NCI-H1105 (cell line): ENCODE measurements at regions not wholly inside any gene's neighbourhood (a gene's known extent, or its start where the extent isn't known, plus 50 kb on each side); places are given as distances from the start of the nearest gene placed in this dataset.

Source experiments
- DNase-seq: peaks from one replicate; lab custom pipeline; 2025; lab: John Stamatoyannopoulos, UW

DNA sequence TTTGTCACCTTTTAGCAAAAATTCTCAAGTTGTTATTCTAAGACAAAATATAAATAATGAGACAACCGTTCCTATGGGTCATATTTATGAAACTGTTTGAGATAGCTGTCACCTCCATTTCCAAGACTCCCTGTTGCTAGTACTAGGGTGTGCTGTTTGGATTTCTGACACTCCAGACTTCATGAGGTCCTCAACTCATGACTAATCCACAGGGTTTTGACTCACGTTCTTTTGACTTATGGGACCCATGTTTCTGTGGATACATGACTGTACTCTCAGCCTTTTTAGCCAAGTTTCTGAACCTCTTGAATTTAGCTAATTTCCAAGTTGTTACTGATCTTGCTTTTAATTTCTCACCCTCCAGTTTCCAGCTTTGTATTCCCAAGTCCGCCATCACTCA is 178.7 kb upstream of the FAM98A start:
- no peak for DNase-seq

DNA sequence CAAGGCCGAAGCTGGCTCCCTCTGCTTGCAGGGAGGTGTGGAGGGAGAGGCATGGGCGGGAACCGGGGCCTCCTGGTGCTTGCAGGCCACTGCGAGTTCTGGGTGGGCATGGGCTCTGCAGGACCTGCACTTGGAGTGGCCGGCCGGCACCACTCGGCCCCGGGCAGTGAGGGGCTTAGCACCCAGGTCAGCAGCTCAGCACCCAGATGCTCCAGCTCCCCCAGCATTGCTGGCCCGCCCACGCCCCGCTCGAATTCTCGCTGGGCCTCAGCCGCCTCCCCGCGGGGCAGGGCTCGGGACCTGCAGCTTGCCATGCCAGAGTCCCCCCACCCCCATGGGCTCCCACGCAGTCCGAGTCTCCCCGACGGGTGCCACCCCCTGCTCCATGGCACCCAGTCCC is 176.2 kb upstream of the FAM98A start:
- no peak for DNase-seq

DNA sequence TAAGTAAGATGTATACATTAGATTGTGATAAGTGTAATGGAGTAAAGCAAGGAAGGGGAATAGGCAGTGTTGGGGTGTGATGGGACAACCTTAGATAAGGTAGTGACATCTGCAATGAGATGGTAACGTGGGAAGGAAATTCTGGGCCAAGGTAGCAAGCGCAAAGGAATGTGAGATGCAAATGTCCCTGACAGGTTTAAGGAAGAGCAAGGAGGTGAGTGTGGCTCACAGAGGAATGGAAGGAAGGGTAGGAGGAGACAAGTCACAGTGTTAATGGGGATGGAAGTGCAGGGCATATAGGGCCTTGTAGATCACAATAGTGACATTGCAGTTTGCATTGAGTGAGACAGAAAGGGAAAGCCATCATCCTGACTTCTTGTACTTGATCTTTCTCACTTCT is 170.9 kb upstream of the FAM98A start:
- no peak for DNase-seq

DNA sequence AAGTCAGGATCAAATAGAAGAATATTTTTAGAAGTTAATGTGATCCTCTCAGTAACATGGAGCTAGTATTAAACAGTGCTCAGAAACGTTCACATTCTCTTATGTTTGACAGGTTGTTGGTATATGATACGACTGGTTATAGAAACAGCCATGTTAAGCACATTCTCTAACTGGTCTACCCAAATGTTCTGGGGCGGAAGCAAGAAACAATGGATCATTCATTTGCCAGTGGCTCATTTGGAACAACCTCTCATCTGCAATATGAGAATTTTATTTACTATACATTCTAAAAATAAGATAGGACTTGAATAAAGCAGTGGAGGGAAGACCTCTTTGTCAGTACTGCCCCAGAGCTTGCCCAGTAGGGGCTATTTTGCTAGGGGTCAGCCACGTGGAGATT is 167.1 kb upstream of the FAM98A start:
- no peak for DNase-seq

DNA sequence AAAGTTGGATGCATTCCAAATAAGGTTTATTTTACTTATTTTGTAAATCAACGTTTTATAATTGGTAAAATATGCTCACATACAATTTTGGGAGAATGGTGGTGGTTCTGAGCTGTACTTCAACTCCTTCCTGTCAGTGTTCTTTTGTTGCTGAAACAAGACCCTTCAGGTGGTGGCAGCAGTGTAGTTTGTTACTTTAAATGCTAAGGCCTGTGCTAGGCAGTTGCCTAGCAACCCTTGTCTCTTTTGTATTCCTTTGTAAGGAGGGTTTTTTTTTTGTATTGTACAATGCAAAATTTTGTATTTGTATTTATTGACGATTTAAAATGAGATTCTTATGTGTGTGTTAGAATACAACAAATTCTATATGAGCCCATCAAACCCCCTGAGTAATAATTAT is 166.0 kb upstream of the FAM98A start:
- no peak for DNase-seq

DNA sequence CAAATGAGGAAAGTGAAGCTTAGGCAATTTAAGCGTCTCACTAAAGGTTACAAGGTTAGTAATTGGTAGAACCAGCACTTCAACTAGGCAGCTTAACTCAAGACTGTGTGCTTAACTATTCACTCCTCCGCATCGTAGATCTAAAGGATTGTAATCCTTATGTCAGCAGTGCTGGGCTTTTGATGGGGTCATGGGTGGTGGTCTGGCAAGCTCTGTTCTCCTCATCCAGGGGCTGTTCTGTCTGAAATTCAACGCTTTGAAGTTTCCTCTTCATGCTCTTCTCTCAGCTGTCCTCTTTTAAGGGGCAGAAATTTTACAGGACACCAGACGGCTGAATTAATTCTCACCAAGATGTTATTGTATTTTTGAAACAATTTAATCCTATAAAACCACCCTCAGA is 165.5 kb upstream of the FAM98A start:
- no peak for DNase-seq

DNA sequence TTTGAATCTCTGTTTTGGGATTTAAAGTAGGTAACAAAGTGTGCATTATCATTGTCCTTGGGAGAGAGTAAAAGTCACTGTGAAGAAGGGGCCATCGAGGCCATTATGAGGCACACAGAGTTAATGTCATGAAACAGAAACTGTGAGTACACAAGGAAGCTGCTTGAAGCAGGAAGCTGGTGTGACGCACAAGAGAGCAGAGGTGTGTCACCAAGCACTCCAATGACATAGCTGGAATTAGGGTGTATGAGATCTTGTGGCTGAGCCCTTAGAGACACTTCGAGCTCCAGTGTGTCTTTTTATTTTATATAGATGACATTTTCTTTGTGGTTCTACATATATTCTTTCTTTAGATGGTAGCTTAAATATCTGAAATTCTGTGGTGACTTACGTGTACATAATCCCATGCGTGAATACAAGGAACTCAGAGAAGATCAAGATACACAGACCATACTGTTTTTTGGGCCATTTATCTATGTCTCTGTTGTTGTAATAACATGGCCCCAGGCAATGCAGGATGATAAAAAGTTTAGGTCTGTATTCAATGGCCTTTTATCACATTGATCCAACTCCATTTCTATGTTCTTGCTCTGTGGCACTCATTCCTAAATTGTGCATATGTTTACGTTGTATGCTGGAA is 164.7 kb upstream of the FAM98A start:
- DNase-seq, result no peak

DNA sequence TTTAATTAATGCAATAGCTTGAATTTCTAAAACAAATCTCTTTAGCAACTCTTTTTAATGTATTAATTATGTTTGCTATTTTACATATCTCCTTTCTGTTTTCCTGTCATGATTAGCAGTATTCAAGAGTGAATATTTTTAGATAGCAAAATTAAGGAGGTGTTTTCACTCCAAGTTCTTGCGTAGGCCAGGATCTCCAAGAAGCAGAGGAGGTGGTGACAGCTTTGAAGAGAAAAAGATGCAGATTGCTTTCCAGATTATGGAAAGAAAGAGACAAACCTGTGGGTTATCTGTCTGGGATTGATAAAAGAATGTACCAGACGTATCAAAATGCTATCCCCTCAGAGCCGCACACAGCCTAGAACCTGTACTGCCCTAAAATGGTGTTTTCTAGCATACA is 163.5 kb upstream of the FAM98A start:
- no peak for DNase-seq

DNA sequence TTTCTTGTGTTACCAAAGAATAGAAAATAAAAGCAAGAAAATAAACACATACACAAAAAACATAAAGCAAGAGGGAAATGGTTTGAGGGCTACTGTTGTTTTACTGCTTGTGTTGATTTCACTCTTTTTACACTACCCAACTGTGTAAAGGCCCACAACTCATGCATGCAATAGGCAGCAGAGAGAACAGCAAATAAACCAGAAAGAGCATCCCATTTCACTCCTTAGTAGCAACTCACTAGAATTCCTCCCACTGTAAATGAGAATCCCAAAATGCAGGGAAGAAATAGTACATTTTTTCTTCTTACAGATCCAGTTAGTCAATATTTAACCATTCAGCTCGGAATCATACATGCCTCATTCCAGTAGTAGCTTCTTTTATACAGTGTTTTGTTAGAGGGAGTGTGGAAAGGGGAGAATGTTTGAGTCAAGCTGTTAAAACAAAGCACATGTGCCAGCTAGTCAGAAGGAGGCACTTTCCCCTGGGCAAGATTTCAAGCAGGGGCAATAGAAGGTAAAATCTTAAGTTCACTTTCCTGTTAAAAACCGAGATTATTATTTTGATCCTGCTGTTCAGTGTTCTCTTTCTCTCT is 147.2 kb upstream of the FAM98A start:
- DNase-seq, result no peak

DNA sequence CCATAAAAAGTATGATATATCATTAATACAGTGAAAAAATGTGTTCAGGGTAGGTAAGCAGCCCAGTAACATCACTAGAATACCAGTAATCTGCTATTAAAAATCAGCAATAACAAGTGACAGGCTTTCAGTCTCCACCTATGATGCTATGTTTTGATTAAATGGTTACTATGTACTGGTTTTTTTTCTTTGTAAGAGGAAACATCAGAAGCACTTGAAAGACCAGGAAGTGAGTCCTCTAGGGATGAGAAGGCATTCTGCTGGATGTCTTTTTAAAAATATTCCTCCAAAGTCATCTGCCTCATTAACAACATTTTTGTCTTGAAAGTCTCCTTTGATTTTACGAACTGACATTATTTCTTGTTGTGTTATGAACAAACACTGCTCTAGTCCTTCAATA is 136.0 kb upstream of the FAM98A start:
- no peak for DNase-seq

DNA sequence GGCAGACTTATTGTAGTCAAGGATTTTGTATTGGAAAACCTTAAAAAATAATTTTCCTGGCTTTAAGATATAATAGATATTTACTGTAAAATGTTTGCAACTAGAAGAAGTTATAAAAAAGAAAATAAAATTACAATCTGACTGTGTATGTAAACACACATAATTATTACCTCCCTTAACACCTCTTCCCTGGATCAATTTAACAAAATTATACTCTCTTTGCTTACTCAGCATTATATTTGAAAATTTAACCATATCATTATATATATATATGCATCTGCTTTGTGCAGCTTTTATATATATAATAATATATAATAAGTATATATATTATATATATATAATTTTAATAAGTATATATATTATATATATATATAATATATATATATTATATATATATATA is 131.7 kb upstream of the FAM98A start:
- DNase-seq, result no peak

DNA sequence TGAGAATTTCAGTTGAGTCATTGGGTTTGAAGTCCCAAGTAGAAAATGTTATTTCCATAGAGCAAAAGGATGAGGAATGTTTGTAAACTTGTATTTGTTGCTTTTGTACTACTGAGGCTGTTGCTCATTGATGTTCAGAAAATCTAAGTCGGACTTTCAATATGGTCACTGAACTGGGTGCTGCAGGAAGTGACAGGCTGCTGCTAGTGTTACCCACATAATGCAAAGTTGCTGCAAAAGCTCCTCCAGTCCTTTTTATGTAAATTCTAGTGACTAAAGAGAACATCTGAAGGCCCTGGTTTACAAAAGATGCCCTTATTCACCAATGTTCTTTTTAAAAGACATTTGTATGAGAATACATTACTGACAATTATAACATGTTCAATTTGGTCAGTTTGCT is 131.1 kb upstream of the FAM98A start:
- DNase-seq, result no peak

DNA sequence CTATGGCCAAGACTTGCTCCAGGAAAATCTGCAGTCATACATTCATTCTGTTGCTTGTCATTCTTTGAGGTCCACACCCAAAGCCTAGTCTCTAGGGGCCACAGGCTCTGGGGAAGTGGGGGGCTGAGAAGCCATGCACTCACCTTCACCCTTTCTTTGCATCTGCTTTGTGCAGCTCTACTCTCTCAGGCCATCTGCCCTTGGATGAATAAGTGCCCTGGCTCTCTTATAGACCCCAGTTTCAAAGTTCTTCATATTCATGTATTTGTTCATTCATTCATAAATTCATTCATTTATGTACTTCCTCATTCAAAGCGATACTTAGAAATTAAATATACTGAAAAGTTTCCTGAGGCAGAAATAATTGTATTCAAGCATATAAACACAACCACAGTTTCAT is 130.3 kb upstream of the FAM98A start:
- DNase-seq, result no peak

DNA sequence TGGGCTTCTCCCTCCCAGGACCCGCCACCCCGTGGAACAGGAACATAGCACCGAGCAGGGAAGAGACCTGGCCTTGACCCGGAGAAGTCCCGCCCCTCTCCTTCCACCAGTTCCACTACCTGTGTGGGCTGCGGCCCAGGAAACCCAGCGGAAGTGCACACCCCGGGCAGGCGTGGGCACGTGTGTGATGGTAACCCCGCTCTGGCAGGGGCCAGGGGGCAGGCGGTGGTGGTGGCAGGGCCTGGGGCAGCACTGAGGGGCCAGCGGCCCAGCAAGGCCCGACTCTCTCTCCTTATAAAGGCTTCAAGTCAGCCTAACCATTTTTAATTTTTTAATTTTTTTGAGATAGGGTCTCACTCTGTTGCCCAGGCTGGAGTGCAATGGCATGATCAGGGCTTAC is 129.0 kb upstream of the FAM98A start:
- no peak for DNase-seq

DNA sequence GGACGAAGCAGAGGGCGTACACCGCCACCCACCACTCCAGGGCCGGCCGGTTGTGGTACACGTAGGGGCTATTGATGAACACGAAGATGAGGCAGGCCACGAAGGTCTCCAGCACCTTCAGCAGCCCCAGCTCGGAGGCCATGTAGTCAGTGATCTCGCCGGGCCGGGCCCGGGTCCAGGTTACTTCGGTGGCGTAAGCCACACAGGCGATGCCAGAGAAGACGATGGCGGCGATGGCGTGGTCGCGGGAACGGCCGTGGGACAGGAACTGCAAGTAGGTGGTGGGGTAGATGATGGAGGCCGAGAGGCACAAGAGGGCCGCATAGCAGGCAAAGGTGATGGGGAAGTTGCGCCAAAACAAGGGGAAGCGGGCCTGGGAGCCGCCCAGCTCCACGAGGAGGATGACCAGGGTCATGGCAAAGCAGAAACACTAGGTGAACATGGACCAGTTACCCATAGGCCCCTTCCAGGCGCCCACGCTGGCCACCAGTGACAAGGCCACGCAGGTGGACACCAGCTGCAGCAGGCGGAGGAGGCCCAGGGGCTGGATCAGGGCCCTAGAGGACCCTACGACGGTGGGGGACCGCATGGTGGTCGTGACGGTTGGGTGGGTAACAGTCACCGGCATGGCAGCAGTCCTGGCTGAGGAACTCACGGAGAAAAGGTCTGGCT is 128.4 kb upstream of the FAM98A start:
- no peak for DNase-seq

DNA sequence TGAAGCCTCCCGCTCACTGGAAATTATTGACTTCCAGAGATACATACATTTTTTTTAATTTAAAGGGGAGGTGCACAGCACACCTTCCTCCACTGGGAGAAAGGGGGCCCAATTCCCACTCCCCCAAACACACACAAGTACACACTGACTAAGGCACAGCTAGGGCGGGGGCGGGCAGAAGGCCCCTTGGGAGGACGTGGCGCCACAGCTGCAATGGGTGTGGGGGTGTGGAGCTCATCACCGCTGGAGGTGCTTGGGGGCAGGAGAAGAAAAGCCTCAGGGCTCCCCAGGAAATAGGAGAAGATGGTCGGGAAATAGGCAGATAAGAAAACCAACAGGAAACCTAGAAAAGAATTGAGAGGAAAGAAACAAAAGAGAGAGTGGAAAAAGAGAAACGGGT is 127.3 kb upstream of the FAM98A start:
- no peak for DNase-seq

DNA sequence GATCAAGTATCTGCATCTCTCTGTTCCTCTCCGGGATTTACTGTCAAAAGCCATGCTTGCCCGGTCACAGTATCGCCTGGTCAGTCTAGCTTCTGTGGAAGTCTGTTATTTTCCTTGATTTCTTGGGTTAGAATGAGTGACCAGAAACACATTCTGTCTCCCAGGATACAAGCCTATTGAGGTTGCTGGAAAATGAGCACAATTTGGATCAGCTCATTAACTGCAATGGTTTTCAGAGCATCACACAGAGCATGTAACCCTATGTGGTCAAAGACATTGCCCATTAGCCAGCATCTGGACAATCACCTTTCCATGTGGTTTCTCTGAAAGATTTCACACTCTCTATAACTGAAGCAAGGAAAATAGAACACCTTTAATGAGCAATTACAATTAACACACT is 124.2 kb upstream of the FAM98A start:
- DNase-seq, result no peak

DNA sequence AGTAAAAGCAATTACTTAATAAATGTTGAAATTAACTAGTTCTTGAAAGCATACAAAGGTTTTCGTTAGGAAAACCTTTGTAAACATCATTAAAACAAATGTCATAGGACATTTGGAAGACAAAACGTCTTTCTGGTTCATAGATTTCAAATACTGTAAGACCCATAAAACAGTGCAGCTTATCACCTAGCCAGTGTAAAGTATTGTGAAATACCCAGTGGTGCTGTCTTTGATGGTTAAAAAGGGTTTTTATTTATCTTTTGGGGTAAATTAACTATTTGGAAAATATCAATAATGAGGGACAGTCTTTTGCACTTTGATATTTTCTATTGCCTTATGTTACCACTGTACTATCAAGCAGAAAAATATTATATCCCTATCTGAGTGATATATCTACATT is 120.0 kb upstream of the FAM98A start:
- no peak for DNase-seq

DNA sequence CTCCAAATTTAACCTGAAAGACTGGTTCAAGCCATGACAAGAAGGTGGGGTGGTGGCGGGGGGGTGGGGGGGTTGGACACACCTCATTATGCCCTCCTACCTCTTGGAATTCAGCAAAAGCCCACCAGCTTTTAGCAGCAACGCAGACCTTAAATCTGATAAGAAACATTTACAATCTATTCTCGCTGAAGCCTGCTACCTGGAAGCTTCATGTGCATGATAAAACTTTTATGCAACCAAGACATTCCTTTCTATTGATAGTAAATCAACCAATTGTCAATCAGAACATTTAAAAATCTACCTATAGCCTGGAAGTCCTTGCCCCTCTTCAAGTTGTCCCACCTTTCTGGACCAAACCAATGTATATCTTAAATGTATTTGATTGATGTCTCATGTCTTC is 113.6 kb upstream of the FAM98A start:
- no peak for DNase-seq

DNA sequence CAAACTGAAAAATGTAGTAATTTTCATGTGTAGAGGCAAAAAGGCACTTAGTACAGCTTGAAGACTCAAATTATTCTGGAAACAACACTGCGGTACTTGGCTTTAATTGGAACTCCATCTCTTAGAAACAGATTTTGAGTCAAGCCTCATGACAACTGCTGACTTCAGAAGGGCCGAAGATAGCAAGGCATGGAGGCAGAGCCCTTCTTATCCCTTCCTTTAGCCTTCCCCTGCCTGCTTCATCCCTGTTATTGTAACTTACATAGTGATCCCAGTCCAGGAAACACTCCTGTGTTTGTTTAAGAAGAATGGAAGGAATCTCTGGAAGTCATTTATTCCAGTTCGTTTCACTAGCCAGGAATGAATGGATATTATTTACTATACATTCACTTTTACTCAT is 110.9 kb upstream of the FAM98A start:
- no peak for DNase-seq

DNA sequence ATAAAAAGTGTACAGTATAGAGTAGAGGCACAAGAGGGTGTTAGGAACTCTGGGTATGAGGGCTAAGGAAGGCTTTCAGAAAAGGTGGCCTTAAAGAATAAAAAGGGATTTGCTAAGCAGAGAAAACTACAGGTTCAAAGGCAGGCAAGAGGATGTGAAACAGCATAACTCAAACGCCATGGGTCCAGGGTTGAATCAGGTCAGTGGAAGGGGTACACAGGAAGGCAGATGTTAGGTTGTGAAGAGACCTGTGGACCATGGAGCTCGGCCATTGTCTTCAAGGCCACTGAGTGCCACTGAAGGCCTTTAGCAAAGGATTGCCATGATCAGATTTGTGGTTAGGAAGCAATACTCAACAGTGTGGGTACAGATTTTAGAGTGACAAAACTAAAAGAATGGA is 108.2 kb upstream of the FAM98A start:
- DNase-seq, result no peak

DNA sequence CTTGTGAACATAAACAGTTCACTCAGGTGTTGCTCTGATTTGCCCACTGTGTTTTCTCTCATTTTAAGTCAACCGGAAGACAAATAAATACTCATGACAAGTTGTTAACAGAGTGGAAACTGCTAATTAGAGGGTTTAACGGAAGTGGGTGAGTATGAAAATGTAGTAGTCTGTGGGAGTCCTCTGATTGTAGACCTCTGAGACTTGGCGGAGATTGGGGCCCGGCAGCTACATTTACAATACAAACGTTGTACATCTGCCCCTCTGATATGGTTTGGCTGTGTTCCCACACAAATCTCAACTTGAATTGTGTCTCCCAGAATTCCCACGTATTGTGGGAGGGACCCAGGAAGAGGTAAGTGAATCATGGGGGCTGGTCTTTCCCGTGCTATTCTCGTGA is 107.3 kb upstream of the FAM98A start:
- DNase-seq, result no peak

DNA sequence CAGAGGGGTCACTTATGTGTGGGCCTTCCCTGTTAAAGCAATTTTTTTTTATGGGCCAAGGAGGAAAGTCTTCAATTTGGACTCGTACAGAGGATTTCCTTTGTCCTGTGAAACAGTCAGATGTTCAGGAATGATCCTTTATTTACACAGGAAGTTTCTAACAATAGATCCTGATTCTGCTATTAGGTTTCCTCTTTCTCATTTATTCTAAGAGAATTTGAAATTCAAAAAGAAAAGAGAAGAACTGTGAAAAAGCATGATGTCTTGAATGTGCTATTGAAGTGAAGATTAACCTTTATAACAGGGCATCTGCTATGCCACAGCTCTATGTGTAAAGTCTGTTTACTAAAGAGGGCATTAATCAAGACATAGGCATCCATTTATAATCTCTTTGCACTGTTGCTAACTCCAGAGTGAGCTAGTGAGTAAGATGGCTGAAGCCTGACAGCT is 105.3 kb upstream of the FAM98A start:
- no peak for DNase-seq

DNA sequence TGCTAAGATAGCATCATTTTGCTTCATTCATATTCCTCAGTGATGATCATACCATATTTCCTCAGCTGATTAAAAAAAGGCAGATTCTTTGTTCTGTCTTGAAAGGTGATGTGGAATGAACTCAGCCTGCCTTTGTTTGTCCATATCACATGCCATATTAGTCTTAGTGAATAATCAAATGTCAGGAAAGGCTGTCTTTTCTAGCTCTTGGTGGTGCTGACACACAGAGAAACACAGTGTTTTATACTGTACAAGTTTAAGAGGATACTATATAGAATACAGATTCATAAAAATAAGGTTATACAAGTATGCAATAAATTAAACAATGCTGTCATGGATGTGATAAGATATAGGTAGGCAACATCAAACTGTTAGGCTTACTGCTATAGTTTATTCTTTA is 97.1 kb upstream of the FAM98A start:
- DNase-seq, result no peak
